ENCODE measurements at regions not wholly inside any gene's neighbourhood (a gene's known extent, or its start where the extent isn't known, plus 50 kb on each side); places are given as distances from the start of the nearest gene placed in this dataset.

- DNase-seq, result no peak
These were observed 319.0 kb downstream of the BRINP1 start for GRCh38 chr9:119050281-119050680.

- DNase-seq, result no peak
These were observed 316.8 kb downstream of the BRINP1 start for GRCh38 chr9:119052339-119053030.

- DNase-seq, result no peak
These were observed 316.2 kb downstream of the BRINP1 start for GRCh38 chr9:119053070-119053469.

- DNase-seq, result no peak
These were observed 308.4 kb downstream of the BRINP1 start for GRCh38 chr9:119060629-119061385.

- no peak for DNase-seq
These were observed 297.6 kb downstream of the BRINP1 start for GRCh38 chr9:119071636-119072035.

GRCh38 chr9:119074017-119074416 lies 295.2 kb downstream of the BRINP1 start:
- DNase-seq, result no peak

GRCh38 chr9:119078015-119078414 lies 291.2 kb downstream of the BRINP1 start:
- no peak for DNase-seq

GRCh38 chr9:119083673-119084072 lies 285.6 kb downstream of the BRINP1 start:
- DNase-seq, result no peak

- DNase-seq, result no peak
These were observed 282.6 kb downstream of the BRINP1 start for GRCh38 chr9:119086590-119086989.

- no peak for DNase-seq
These were observed 281.2 kb downstream of the BRINP1 start for GRCh38 chr9:119088002-119088547.

- no peak for DNase-seq
These were observed 278.2 kb downstream of the BRINP1 start for GRCh38 chr9:119091074-119091473.

- DNase-seq, result no peak
These were observed 277.1 kb downstream of the BRINP1 start for GRCh38 chr9:119092125-119092524.

GRCh38 chr9:119094086-119094485 lies 275.1 kb downstream of the BRINP1 start:
- DNase-seq, result no peak

GRCh38 chr9:119095072-119095471 lies 274.2 kb downstream of the BRINP1 start:
- no peak for DNase-seq

GRCh38 chr9:119101048-119101447 lies 268.2 kb downstream of the BRINP1 start:
- DNase-seq, result no peak

- no peak for DNase-seq
These were observed 254.6 kb downstream of the BRINP1 start for GRCh38 chr9:119114681-119115080.

Measured in NCI-H187 treated with DMSO at 0.1 percent for 48 hours (cell line).